ENCODE measurements at regions not wholly inside any gene's neighbourhood (a gene's known extent, or its start where the extent isn't known, plus 50 kb on each side); places are given as distances from the start of the nearest gene placed in this dataset.
"Not testable (repeated sequence)": the region's sequence is repeated elsewhere in the genome, so short reads cannot be mapped to it uniquely, and the experiment has no call there.

DNA sequence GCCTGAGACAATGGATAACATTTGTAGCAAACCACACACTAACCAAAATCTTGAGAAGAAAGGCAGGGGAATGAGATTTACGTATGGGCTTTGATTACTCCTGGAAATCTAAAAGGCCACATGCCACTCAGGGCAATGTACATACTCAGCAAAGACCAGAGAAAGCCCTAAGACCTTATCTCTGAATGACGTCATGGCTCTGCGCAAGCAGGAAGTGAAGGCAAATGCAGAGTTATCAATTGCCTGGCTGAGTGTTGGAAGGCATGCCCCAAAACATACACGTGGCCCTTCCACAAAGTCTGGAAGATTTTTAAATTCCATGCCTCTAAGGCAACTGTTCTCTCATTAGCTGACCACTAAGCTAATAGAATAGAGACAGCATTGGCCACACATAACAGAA, 90.9 kb upstream of the NRBF2 start:
- H3K27ac ChIP-seq (ENCODE audit: low read length): no peak overlapping the region
- H3K36me3 ChIP-seq (ENCODE audit: control insufficient read depth, low read depth, low read length): no peaks in the 10 kb centered on the region
- no peak overlapping the region for H3K9ac ChIP-seq (ENCODE audit: low read length)
- no peaks in the 10 kb centered on the region for H3K27me3 ChIP-seq (ENCODE audit: control insufficient read depth, insufficient read depth, low read length)
- H3K4me3 ChIP-seq (ENCODE audit: low read length): no peak overlapping the region
- H3K9me3 ChIP-seq (ENCODE audit: control insufficient read depth, low read depth, low read length): no peaks in the 10 kb centered on the region
- H3K4me1 ChIP-seq (ENCODE audit: control insufficient read depth, low read depth, low read length): no peaks in the 10 kb centered on the region

- not testable (repeated sequence) for H3K27ac ChIP-seq (ENCODE audit: low read length); H3K27me3 ChIP-seq (ENCODE audit: control insufficient read depth, insufficient read depth, low read length); H3K36me3 ChIP-seq (ENCODE audit: control insufficient read depth, low read depth, low read length); H3K4me3 ChIP-seq (ENCODE audit: low read length); H3K9me3 ChIP-seq (ENCODE audit: control insufficient read depth, low read depth, low read length); H3K9ac ChIP-seq (ENCODE audit: low read length); H3K4me1 ChIP-seq (ENCODE audit: control insufficient read depth, low read depth, low read length)
Measured at GRCh38 chr10:63033616-63034185, 99.4 kb upstream of the NRBF2 start.

DNA sequence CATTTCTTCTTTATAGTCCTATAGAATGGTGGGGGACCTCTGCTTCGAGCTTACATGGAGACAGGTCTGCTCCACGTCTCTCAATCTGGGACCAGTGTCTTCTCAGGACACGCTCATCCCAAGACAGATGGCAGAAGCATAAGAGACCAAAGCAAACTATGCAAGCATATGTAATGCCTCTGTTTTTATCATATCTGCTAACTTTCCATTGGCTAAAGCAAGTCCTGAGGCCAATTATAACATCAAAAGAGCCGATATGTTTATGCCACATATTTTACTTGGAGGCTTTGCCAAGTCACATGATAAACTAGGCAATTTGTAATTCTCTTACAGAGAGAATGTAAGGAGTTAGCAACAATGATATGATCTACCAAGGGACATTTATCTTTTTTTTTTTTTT, 102.6 kb upstream of the NRBF2 start:
- no peaks in the 10 kb centered on the region for H3K9me3 ChIP-seq (ENCODE audit: control insufficient read depth, low read depth, low read length)
- H3K9ac ChIP-seq (ENCODE audit: low read length): no peak overlapping the region
- no peak overlapping the region for H3K4me3 ChIP-seq (ENCODE audit: low read length)
- no peaks in the 10 kb centered on the region for H3K4me1 ChIP-seq (ENCODE audit: control insufficient read depth, low read depth, low read length)
- H3K36me3 ChIP-seq (ENCODE audit: control insufficient read depth, low read depth, low read length): no peaks in the 10 kb centered on the region
- H3K27me3 ChIP-seq (ENCODE audit: control insufficient read depth, insufficient read depth, low read length): no peaks in the 10 kb centered on the region
- H3K27ac ChIP-seq (ENCODE audit: low read length): no peak overlapping the region

DNA sequence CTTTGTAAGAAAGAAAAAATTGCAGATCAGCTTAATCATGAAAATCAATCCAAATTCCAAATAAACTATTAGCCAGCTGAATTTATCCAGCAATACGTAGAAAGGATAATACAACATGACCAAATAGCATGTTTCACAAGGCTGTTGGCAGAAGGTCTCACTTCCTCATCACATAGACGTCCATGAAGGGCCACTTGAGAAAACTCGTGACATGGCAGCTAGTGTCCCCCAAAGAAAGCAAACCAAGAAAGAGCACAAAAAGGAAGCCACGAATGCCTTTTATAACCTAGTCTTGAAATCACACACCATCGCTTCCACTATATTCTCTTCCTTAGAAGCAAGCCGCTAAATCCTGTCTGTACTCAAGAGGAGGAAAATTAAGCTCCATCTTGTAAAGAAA, 105.6 kb upstream of the NRBF2 start:
- H3K4me3 ChIP-seq (ENCODE audit: low read length): no peak overlapping the region
- no peaks in the 10 kb centered on the region for H3K36me3 ChIP-seq (ENCODE audit: control insufficient read depth, low read depth, low read length)
- no peaks in the 10 kb centered on the region for H3K9me3 ChIP-seq (ENCODE audit: control insufficient read depth, low read depth, low read length)
- H3K27me3 ChIP-seq (ENCODE audit: control insufficient read depth, insufficient read depth, low read length): no peaks in the 10 kb centered on the region
- no peak overlapping the region for H3K27ac ChIP-seq (ENCODE audit: low read length)
- H3K4me1 ChIP-seq (ENCODE audit: control insufficient read depth, low read depth, low read length): no peaks in the 10 kb centered on the region
- H3K9ac ChIP-seq (ENCODE audit: low read length): no peak overlapping the region

DNA sequence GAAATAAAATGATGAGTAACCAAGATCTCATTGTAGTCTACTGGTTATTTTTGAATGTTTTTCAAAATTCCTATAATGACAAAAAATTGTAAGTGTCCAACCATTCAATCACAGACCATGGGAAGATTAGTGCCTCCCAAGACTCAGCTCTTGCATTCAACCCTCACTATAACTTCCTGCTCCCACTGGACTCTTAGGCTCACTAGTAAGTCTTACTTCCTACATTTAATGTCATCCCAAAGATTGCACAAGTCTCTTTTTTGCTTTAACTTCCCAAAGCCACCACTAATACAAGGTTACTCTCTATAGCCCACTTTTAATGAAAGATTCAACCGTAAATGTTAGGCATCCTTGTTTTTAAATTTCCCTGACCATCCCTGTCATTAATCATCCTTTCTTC, 111.9 kb upstream of the NRBF2 start:
- Histone ChIP-seq H3K27ac (ENCODE audit: low read length) (no peak overlapping the region), H3K27me3 (ENCODE audit: control insufficient read depth, insufficient read depth, low read length) (no peaks in the 10 kb centered on the region), H3K4me3 (ENCODE audit: low read length) (no peak overlapping the region), H3K36me3 (ENCODE audit: control insufficient read depth, low read depth, low read length) (no peaks in the 10 kb centered on the region), H3K9ac (ENCODE audit: low read length) (no peak overlapping the region), H3K9me3 (ENCODE audit: control insufficient read depth, low read depth, low read length) (no peaks in the 10 kb centered on the region), H3K4me1 (ENCODE audit: control insufficient read depth, low read depth, low read length) (no peaks in the 10 kb centered on the region)

DNA sequence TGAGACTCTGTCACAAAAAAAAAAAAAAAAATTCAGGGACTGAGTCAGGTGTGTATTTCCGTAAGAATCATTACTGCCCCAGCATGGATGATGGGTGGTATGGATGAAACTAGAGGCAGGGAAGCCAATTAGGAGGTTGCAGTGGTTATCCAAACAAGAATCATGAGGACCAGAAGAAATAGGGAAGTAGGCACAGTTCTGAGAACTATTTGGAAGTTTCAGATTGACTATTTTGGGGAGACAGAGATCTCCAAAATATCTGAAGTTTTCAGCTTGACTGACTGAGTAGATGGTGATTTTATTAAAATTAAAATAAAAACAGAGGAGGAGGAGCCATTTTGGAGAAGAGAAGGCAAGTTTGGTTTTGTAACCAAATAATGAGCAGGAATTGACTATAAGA, 119.4 kb upstream of the NRBF2 start:
- no peaks in the 10 kb centered on the region for H3K27me3 ChIP-seq (ENCODE audit: control insufficient read depth, insufficient read depth, low read length)
- H3K27ac ChIP-seq (ENCODE audit: low read length): no peak overlapping the region
- H3K9ac ChIP-seq (ENCODE audit: low read length): no peak overlapping the region
- no peaks in the 10 kb centered on the region for H3K4me1 ChIP-seq (ENCODE audit: control insufficient read depth, low read depth, low read length)
- H3K4me3 ChIP-seq (ENCODE audit: low read length): no peak overlapping the region
- no peaks in the 10 kb centered on the region for H3K9me3 ChIP-seq (ENCODE audit: control insufficient read depth, low read depth, low read length)
- no peaks in the 10 kb centered on the region for H3K36me3 ChIP-seq (ENCODE audit: control insufficient read depth, low read depth, low read length)

- Histone ChIP-seq H3K9me3 (ENCODE audit: control insufficient read depth, low read depth, low read length) (no peaks in the 10 kb centered on the region), H3K36me3 (ENCODE audit: control insufficient read depth, low read depth, low read length) (no peaks in the 10 kb centered on the region), H3K27me3 (ENCODE audit: control insufficient read depth, insufficient read depth, low read length) (no peaks in the 10 kb centered on the region), H3K4me3 (ENCODE audit: low read length) (no peak overlapping the region), H3K27ac (ENCODE audit: low read length) (no peak overlapping the region), H3K9ac (ENCODE audit: low read length) (no peak overlapping the region), H3K4me1 (ENCODE audit: control insufficient read depth, low read depth, low read length) (no peaks in the 10 kb centered on the region)
Measured at GRCh38 chr10:63012623-63013022, 120.5 kb upstream of the NRBF2 start.

- H3K9me3 ChIP-seq (ENCODE audit: control insufficient read depth, low read depth, low read length): no peaks in the 10 kb centered on the region
- H3K27ac ChIP-seq (ENCODE audit: low read length): no peak overlapping the region
- H3K27me3 ChIP-seq (ENCODE audit: control insufficient read depth, insufficient read depth, low read length): no peaks in the 10 kb centered on the region
- H3K36me3 ChIP-seq (ENCODE audit: control insufficient read depth, low read depth, low read length): no peaks in the 10 kb centered on the region
- H3K4me3 ChIP-seq (ENCODE audit: low read length): no peak overlapping the region
- no peak overlapping the region for H3K9ac ChIP-seq (ENCODE audit: low read length)
- no peaks in the 10 kb centered on the region for H3K4me1 ChIP-seq (ENCODE audit: control insufficient read depth, low read depth, low read length)
Measured at GRCh38 chr10:63010203-63010602, 122.9 kb upstream of the NRBF2 start.

- no peak overlapping the region for H3K4me3 ChIP-seq (ENCODE audit: low read length)
- no peak overlapping the region for H3K9ac ChIP-seq (ENCODE audit: low read length)
- no peaks in the 10 kb centered on the region for H3K27me3 ChIP-seq (ENCODE audit: control insufficient read depth, insufficient read depth, low read length)
- H3K9me3 ChIP-seq (ENCODE audit: control insufficient read depth, low read depth, low read length): no peaks in the 10 kb centered on the region
- no peak overlapping the region for H3K27ac ChIP-seq (ENCODE audit: low read length)
- no peaks in the 10 kb centered on the region for H3K36me3 ChIP-seq (ENCODE audit: control insufficient read depth, low read depth, low read length)
- H3K4me1 ChIP-seq (ENCODE audit: control insufficient read depth, low read depth, low read length): no peaks in the 10 kb centered on the region
Measured at GRCh38 chr10:63008491-63008890, 124.6 kb upstream of the NRBF2 start.

DNA sequence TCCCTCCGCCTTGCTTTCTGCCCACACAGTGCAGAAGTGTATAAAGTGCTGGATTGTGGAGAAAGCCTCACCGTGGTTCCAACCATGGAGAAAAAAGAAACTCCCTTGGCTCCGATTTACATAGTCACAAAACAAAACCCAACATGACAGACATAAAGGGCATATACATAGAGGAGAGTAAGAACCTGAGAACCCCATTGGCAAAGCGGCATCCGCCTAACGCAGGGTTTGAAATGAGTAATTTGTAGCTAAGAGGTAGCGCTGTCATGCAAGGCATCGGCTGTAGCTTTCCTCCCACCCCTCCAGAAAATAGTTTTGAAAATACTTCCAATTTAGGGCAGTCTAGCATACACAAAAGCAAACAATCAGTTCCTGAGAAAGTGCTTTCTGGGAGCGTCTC, 126.0 kb upstream of the NRBF2 start:
- Histone ChIP-seq H3K27me3 (ENCODE audit: control insufficient read depth, insufficient read depth, low read length) (no peaks in the 10 kb centered on the region), H3K9ac (ENCODE audit: low read length) (no peak overlapping the region), H3K36me3 (ENCODE audit: control insufficient read depth, low read depth, low read length) (no peaks in the 10 kb centered on the region), H3K9me3 (ENCODE audit: control insufficient read depth, low read depth, low read length) (no peaks in the 10 kb centered on the region), H3K27ac (ENCODE audit: low read length) (no peak overlapping the region), H3K4me1 (ENCODE audit: control insufficient read depth, low read depth, low read length) (no peaks in the 10 kb centered on the region), H3K4me3 (ENCODE audit: low read length) (no peak overlapping the region)

DNA sequence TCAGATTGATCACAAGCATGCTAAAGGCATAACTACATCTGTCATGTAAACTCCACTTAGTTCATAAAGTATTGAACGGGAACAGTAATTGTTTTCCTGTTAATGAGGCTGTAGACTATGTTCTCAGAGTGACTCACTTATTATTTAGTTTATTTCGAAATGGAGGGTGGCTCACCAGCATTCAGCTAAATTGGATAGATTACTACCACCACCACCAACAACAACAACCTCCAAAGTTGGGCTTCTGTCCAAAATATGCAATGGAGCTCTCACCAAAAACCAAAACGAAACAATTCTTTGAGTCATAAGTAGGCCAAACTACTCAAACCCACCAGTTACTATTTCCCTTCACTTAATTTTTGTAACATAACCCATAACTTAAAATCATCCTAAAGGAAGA, 127.9 kb upstream of the NRBF2 start:
- H3K36me3 ChIP-seq (ENCODE audit: control insufficient read depth, low read depth, low read length): no peaks in the 10 kb centered on the region
- H3K9ac ChIP-seq (ENCODE audit: low read length): no peak overlapping the region
- H3K27ac ChIP-seq (ENCODE audit: low read length): no peak overlapping the region
- H3K4me3 ChIP-seq (ENCODE audit: low read length): no peak overlapping the region
- H3K4me1 ChIP-seq (ENCODE audit: control insufficient read depth, low read depth, low read length): no peaks in the 10 kb centered on the region
- no peaks in the 10 kb centered on the region for H3K27me3 ChIP-seq (ENCODE audit: control insufficient read depth, insufficient read depth, low read length)
- H3K9me3 ChIP-seq (ENCODE audit: control insufficient read depth, low read depth, low read length): no peaks in the 10 kb centered on the region

DNA sequence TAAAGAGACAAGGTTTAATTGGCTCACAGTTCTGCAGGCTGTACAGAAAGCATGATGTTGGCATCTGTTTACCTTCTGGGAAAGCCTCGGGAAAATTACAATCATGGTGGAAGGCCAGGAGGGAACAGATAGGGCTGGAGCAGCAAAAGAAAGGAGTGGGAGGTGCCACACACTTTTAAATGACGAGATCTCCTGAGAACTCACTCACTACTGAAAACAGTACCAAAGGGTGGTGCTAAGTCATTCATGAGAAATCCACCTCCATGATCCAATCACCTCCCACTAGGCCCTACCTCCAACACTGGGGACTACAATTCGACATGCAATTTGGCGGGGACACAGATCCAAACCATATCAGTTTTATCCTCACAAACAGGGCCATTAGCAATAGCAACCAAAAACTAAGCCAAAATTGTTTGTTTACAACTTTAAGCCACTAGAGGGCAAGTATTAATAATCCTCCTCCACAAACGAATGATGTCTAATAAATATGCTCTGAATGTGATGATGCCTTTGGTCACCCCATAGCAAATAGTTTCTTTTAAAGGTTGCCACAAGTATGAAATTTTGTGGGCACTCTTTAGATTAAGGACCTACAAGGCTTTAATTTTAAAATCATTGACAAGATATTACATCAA, 129.2 kb upstream of the NRBF2 start:
- Histone ChIP-seq H3K27ac (ENCODE audit: low read length) (no peak overlapping the region), H3K9ac (ENCODE audit: low read length) (no peak overlapping the region), H3K27me3 (ENCODE audit: control insufficient read depth, insufficient read depth, low read length) (no peaks in the 10 kb centered on the region), H3K9me3 (ENCODE audit: control insufficient read depth, low read depth, low read length) (no peaks in the 10 kb centered on the region), H3K4me3 (ENCODE audit: low read length) (no peak overlapping the region), H3K36me3 (ENCODE audit: control insufficient read depth, low read depth, low read length) (no peaks in the 10 kb centered on the region), H3K4me1 (ENCODE audit: control insufficient read depth, low read depth, low read length) (no peaks in the 10 kb centered on the region)
